ENCODE measurements at regions not wholly inside any gene's neighbourhood (a gene's known extent, or its start where the extent isn't known, plus 50 kb on each side); places are given as distances from the start of the nearest gene placed in this dataset.

DNA sequence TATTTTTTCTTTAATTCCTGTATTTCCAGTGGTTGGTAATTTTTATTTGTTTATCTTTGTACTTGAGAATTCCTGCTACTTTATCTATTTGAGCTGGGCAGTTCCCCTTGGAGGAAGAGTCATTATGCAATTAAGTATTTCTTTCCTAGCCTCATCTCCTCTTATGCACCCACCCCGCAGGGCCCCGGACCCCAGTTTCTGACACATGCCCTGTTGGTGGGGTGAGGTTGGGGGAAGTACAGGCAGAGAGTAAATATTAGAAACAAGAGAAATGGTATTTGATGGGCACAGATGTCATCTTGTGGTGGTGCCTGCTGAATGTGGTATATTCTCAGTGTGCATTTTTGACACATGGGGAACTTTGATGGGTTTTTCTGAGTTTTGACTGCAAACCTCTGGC, 602.7 kb upstream of the NOX3 start:
- TF ChIP-seq, protein P1, sequence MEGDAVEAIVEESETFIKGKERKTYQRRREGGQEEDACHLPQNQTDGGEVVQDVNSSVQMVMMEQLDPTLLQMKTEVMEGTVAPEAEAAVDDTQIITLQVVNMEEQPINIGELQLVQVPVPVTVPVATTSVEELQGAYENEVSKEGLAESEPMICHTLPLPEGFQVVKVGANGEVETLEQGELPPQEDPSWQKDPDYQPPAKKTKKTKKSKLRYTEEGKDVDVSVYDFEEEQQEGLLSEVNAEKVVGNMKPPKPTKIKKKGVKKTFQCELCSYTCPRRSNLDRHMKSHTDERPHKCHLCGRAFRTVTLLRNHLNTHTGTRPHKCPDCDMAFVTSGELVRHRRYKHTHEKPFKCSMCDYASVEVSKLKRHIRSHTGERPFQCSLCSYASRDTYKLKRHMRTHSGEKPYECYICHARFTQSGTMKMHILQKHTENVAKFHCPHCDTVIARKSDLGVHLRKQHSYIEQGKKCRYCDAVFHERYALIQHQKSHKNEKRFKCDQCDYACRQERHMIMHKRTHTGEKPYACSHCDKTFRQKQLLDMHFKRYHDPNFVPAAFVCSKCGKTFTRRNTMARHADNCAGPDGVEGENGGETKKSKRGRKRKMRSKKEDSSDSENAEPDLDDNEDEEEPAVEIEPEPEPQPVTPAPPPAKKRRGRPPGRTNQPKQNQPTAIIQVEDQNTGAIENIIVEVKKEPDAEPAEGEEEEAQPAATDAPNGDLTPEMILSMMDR (IDR thresholded peaks at IDR 0.05; ENCODE audit: control insufficient read depth, extremely low read depth, insufficient read depth): no peak
- DNase-seq (ENCODE audit: low read depth): no peak
- no peak overlapping the region for H3K4me3 ChIP-seq (ENCODE audit: low read depth, low read length)

DNA sequence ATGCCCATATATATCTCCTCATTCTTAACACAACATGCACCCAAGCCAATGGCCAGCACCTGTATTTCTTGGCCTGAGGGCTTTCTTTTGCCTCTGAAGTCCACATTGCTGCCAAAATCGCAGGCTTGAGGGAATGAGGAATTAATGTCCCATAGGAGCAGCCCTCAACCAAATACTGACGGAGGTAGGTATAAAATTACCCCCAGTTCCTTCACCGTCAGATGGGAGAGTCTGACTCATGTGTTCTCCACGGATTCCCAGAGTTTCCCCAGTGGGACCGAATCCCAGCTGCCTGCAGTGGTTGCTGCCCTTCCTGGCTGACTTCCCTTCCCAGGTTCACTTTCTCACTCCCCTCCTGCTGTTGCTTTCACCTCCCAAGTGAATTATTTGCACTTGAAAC, 602.2 kb upstream of the NOX3 start:
- DNase-seq (ENCODE audit: low read depth): no peak
- no peak overlapping the region for H3K4me3 ChIP-seq (ENCODE audit: low read depth, low read length)
- TF ChIP-seq, protein P1 (IDR thresholded peaks at IDR 0.05; ENCODE audit: control insufficient read depth, extremely low read depth, insufficient read depth): no peak

DNA sequence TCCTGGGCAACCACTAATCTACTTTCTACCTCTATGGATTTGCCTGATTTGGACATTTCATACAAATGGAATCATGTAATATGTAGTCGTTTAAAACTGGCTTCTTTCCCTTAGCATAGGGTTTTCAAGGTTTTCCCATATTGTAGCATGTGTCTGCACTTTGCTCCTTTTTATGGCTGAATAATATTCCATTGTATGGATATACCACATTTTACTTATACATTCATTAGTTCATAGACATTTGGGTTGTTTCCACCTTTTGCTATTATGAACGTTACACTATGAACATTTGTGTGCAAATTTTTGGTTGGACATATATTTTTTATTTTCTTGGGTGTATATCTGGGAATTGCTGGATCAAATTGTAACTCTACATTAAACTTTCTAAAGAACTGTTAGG, 600.4 kb upstream of the NOX3 start:
- TF ChIP-seq, protein P1 (IDR thresholded peaks at IDR 0.05; ENCODE audit: control insufficient read depth, extremely low read depth, insufficient read depth): no peak
- DNase-seq (ENCODE audit: low read depth): no peak
- H3K4me3 ChIP-seq (ENCODE audit: low read depth, low read length): no peak overlapping the region

DNA sequence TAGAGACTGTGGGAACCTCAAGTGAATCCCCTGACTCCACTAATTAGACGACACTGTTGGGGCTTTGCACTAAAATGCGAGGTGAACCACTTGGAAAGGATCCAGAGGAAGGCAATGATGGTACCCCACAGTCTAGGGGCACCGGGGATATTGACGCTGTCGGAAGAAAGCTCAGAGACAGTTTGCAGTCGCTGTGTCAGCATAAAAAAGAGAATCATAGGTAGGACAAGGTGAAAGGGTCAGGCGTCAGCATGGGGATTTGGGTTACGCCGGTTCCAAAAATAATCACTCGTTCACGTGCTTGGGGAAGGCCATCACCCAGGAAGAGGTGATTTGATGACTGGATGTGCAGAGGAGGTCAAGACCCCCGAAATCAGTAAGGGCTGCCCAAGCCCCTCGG, 598.0 kb upstream of the NOX3 start:
- H3K4me3 ChIP-seq (ENCODE audit: low read depth, low read length): no peak overlapping the region
- TF ChIP-seq, protein P1 (IDR thresholded peaks at IDR 0.05; ENCODE audit: control insufficient read depth, extremely low read depth, insufficient read depth): no peak
- DNase-seq (ENCODE audit: low read depth): no peak

DNA sequence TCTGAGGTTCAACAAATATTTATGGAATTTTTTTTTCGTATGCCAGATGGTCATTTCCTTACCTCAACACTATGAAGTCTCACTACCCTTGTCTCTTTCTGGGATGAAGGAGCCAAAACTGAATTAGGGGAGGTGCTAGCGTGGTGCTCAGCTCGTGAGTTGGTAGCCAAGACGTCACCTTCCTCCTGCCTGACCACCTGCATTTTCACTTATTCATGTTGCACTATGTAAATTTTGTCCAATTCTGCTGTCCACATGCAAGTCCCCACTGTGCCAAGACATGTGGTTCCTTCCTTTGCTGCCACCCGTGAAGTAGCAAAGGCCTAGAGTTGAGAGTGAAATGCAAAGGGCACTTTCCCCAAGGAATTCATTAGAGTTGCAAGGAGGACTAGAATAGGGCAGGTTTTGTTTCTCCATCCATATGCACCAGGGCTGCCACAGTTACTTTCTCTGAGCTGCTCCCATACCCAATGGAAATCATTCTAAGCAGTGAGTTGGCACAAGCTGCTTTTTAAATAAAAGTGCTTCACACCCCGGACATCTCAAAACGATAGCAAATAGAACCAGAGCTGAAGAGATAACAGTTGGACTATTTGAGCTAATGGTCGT, 591.3 kb upstream of the NOX3 start:
- DNase-seq (ENCODE audit: low read depth): no peak
- no peak overlapping the region for H3K4me3 ChIP-seq (ENCODE audit: low read depth, low read length)
- TF ChIP-seq, protein P1 (IDR thresholded peaks at IDR 0.05; ENCODE audit: control insufficient read depth, extremely low read depth, insufficient read depth): no peak

DNA sequence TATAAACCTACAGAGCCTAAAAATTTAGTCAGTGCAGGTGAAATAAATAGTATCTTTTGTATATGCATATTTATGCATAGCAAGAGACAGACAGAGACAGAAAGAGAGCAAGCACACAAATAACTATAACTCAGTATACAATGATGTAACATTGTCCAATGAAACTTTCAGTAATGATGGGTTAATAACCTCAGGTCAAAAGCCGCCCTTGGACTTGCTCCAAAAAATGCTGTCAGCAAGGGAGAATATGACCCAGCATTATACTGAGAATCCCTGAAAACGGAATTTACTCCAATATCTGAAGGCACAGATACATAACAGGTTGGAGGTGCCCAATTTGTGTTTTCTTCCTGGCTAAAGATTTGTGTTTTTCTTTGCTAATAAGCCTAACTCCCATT, 590.6 kb upstream of the NOX3 start:
- DNase-seq (ENCODE audit: low read depth): no peak
- no peak overlapping the region for H3K4me3 ChIP-seq (ENCODE audit: low read depth, low read length)
- TF ChIP-seq, protein P1 (IDR thresholded peaks at IDR 0.05; ENCODE audit: control insufficient read depth, extremely low read depth, insufficient read depth): no peak

Data from LNCaP clone FGC (cell line).